Smooth muscle cell (in vitro differentiated cells): ENCODE measurements at regions not wholly inside any gene's neighbourhood (a gene's known extent, or its start where the extent isn't known, plus 50 kb on each side); places are given as distances from the start of the nearest gene placed in this dataset.
"Not testable (repeated sequence)": the region's sequence is repeated elsewhere in the genome, so short reads cannot be mapped to it uniquely, and the experiment has no call there.

Experiments used
- DNase-seq: peaks from one replicate; lab custom pipeline; 2025; ENCODE audit not compliant: unreplicated experiment; lab: John Stamatoyannopoulos, UW
- H2AFZ ChIP-seq: fragments of 200-600 bp; sonication (generic); 2 replicates; pipeline ENCODE4 v1.6.0; 2016; ENCODE audit warnings: antibody characterized with exemption, low read depth, mild to moderate bottlenecking
- H3F3A ChIP-seq: fragments of 200-600 bp; sonication (generic); 2 replicates; pipeline ENCODE4 v1.6.0; 2017; ENCODE audit warnings: antibody characterized with exemption, low read depth
- H3K27ac ChIP-seq: fragments of 200-600 bp; sonication (generic); 2 replicates; pipeline ENCODE4 v1.5.1; 2016; ENCODE audit warnings: low read depth, mild to moderate bottlenecking
- H3K27me3 ChIP-seq: fragments of 200-600 bp; sonication (generic); 2 replicates; pipeline ENCODE4 v1.6.1; 2016; ENCODE audit warnings: low read depth, mild to moderate bottlenecking
- H3K36me3 ChIP-seq: fragments of 200-600 bp; sonication (generic); 2 replicates; pipeline ENCODE4 v1.5.1; 2016; ENCODE audit warnings: low read depth
- H3K4me1 ChIP-seq: fragments of 200-600 bp; sonication (generic); 2 replicates; pipeline ENCODE4 v1.5.1; 2016; ENCODE audit warnings: low read depth
- H3K4me2 ChIP-seq: fragments of 200-600 bp; sonication (generic); 2 replicates; pipeline ENCODE4 v1.6.0; 2016; ENCODE audit warnings: mild to moderate bottlenecking
- H3K4me3 ChIP-seq: fragments of 200-600 bp; sonication (generic); 2 replicates; pipeline ENCODE4 v1.5.1; 2016; ENCODE audit warnings: mild to moderate bottlenecking
- H3K79me2 ChIP-seq: fragments of 200-600 bp; sonication (generic); 2 replicates; pipeline ENCODE4 v1.6.0; 2016; ENCODE audit warnings: low read depth, mild to moderate bottlenecking
- H3K9ac ChIP-seq: fragments of 200-600 bp; sonication (generic); 2 replicates; pipeline ENCODE4 v1.6.0; 2016; ENCODE audit warnings: low read depth
- H3K9me3 ChIP-seq: fragments of 200-600 bp; sonication (generic); replicated peaks from 2 replicates; pipeline ENCODE4 v1.5.1; 2016; ENCODE audit warnings: low read depth
- H4K20me1 ChIP-seq: fragments of 200-600 bp; sonication (generic); 2 replicates; pipeline ENCODE4 v1.6.0; 2016; ENCODE audit warnings: low read depth
- WGBS: methylation state at CpG from one replicate; pipeline ENCODE4 v1.1.7; 2016; ENCODE audit warnings: low lambda C conversion rate; 5-methylcytosine and 5-hydroxymethylcytosine counted together
- TF ChIP-seq, protein P1 (sequence below): fragments of 200-600 bp; sonication (generic); IDR thresholded peaks from 2 replicates; pipeline ENCODE4 v1.5.1; 2017; ENCODE audit warnings: borderline replicate concordance, mild to moderate bottlenecking, antibody characterized with exemption; ENCODE audit not compliant: insufficient read depth, poor library complexity, severe bottlenecking

- Histone ChIP-seq H3K27ac (peak overlapping the region; percentile 23), H3K79me2 (no peaks in the 10 kb centered on the region), H3K4me3 (no peak overlapping the region), H3K27me3 (no peaks in the 10 kb centered on the region), H3K9ac (no peak overlapping the region), H3K4me2 (no peak overlapping the region), H3K4me1 (no peaks in the 10 kb centered on the region), H2AFZ (no peak overlapping the region), H3K36me3 (no peaks in the 10 kb centered on the region), H3K9me3 (no peaks in the 10 kb centered on the region), H4K20me1 (no peaks in the 10 kb centered on the region), H3F3A (no peaks in the 10 kb centered on the region)
- WGBS, result 42% methylated on average over 1 of the region's 1 CpG
- DNase-seq, result no peak
- TF ChIP-seq, protein P1, sequence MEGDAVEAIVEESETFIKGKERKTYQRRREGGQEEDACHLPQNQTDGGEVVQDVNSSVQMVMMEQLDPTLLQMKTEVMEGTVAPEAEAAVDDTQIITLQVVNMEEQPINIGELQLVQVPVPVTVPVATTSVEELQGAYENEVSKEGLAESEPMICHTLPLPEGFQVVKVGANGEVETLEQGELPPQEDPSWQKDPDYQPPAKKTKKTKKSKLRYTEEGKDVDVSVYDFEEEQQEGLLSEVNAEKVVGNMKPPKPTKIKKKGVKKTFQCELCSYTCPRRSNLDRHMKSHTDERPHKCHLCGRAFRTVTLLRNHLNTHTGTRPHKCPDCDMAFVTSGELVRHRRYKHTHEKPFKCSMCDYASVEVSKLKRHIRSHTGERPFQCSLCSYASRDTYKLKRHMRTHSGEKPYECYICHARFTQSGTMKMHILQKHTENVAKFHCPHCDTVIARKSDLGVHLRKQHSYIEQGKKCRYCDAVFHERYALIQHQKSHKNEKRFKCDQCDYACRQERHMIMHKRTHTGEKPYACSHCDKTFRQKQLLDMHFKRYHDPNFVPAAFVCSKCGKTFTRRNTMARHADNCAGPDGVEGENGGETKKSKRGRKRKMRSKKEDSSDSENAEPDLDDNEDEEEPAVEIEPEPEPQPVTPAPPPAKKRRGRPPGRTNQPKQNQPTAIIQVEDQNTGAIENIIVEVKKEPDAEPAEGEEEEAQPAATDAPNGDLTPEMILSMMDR, result no peak
Observed at GRCh38 chr3:145678401-145678800, 482.6 kb downstream of the PLOD2 start.

DNA sequence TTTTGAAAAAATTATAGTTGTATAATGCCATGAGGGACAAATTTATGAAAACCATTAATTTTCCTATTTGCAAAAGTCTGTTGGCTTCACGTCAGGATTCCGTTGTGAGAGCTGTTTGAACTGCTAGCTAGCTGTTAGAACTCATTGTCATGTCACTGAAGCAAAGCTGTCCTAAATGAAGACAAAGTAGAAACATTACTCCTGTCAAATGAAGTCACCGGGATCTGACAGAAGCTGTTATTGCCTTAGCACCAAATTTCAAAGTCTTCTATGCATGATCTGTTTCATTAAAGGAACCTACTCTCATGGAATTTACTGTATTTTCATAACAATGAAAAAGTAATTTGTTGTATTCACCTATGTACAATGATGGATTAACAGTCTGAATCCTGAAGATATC, 479.8 kb downstream of the PLOD2 start:
- Histone ChIP-seq H3K4me2 (no peak overlapping the region), H3K4me1 (no peaks in the 10 kb centered on the region), H3K27me3 (no peaks in the 10 kb centered on the region), H3K27ac (no peak overlapping the region), H4K20me1 (no peaks in the 10 kb centered on the region), H3K9ac (no peak overlapping the region), H3K4me3 (no peak overlapping the region), H2AFZ (peak overlapping the region; percentile 24), H3K9me3 (no peaks in the 10 kb centered on the region), H3K79me2 (no peaks in the 10 kb centered on the region), H3F3A (no peaks in the 10 kb centered on the region), H3K36me3 (no peaks in the 10 kb centered on the region)
- 82% methylated on average over 3 of the region's 3 CpGs for WGBS
- TF ChIP-seq, protein P1, result no peak
- no peak for DNase-seq

- not testable (repeated sequence) for H3K79me2 ChIP-seq, H3K4me2 ChIP-seq, H3K36me3 ChIP-seq, H3K9ac ChIP-seq, H3K4me3 ChIP-seq, DNase-seq, H3K27ac ChIP-seq, H3F3A ChIP-seq, H3K4me1 ChIP-seq, H3K9me3 ChIP-seq, H3K27me3 ChIP-seq, H2AFZ ChIP-seq, H4K20me1 ChIP-seq
- 73% methylated on average over 3 of the region's 3 CpGs for WGBS
Observed at GRCh38 chr3:145687978-145688377, 473.0 kb downstream of the PLOD2 start.

DNA sequence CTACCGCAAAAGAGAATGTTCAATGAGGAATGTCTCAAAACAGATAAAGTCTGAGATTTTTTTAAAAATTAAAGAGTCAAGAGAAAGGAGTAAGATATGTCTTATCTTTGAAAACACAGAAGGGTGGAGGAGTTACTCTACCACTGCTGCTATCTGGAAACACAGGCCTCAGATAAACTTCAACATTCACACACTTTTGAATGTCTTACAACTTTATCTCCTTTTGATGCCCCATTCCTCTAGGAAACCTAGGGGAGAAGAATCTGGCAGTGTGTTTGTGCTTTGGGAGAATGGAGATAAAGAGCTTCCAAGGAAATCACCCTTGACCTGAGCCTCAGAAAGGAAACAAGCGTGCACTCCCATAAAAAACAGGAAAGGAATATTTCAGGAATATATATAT, 468.2 kb downstream of the PLOD2 start:
- Histone ChIP-seq H3K27ac (no peak overlapping the region), H4K20me1 (no peaks in the 10 kb centered on the region), H2AFZ (peak overlapping the region; percentile 50), H3K9ac (no peak overlapping the region), H3F3A (no peaks in the 10 kb centered on the region), H3K36me3 (no peaks in the 10 kb centered on the region), H3K4me3 (no peak overlapping the region), H3K27me3 (no peaks in the 10 kb centered on the region), H3K4me2 (no peak overlapping the region), H3K4me1 (no peaks in the 10 kb centered on the region), H3K9me3 (no peaks in the 10 kb centered on the region), H3K79me2 (no peaks in the 10 kb centered on the region)
- WGBS, result 72% methylated on average over 2 of the region's 2 CpGs
- TF ChIP-seq, protein P1, result no peak
- DNase-seq, result no peak
